Ishikawa (cell line): ENCODE measurements at regions not wholly inside any gene's neighbourhood (a gene's known extent, or its start where the extent isn't known, plus 50 kb on each side); places are given as distances from the start of the nearest gene placed in this dataset.

Source experiments
- CEBPB ChIP-seq: IDR thresholded peaks from 2 replicates; pipeline ENCODE4 v1.6.1; 2012
- CREB1 ChIP-seq: IDR thresholded peaks from 2 replicates; pipeline ENCODE4 v1.6.1; 2012; ENCODE audit warnings: low read depth
- EGR1 ChIP-seq: IDR thresholded peaks from 2 replicates; pipeline ENCODE4 v1.6.1; 2012
- EP300 ChIP-seq: IDR thresholded peaks from 2 replicates; pipeline ENCODE4 v1.6.1; 2012; ENCODE audit warnings: borderline replicate concordance
- FOXM1 ChIP-seq: IDR thresholded peaks from 2 replicates; pipeline ENCODE4 v1.6.1; 2012; ENCODE audit warnings: low read depth, borderline replicate concordance
- NFIC ChIP-seq: IDR thresholded peaks from 2 replicates; pipeline ENCODE4 v1.6.1; 2012
- RAD21 ChIP-seq: IDR thresholded peaks from 2 replicates; pipeline ENCODE4 v1.6.1; 2012; ENCODE audit warnings: low read depth
- TAF1 ChIP-seq: IDR thresholded peaks from 2 replicates; pipeline ENCODE4 v1.6.1; 2012; ENCODE audit warnings: low read depth, mild to moderate bottlenecking
- TCF12 ChIP-seq: IDR thresholded peaks from 2 replicates; pipeline ENCODE4 v1.6.1; 2012; ENCODE audit warnings: low read depth
- TEAD4 ChIP-seq: IDR thresholded peaks from 2 replicates; pipeline ENCODE4 v1.6.1; 2012
- YY1 ChIP-seq: IDR thresholded peaks from 2 replicates; pipeline ENCODE4 v1.6.1; 2012; ENCODE audit warnings: low read depth
- ZBTB7A ChIP-seq: IDR thresholded peaks from 2 replicates; pipeline ENCODE4 v1.6.1; 2012; ENCODE audit warnings: low read depth
- TF ChIP-seq, protein P1 (sequence below): IDR thresholded peaks from 2 replicates; pipeline ENCODE4 v1.6.1; 2012; ENCODE audit warnings: low read depth, mild to moderate bottlenecking
- TF ChIP-seq, protein P2 (sequence below): IDR thresholded peaks from 2 replicates; pipeline ENCODE4 v1.6.1; 2012
- TF ChIP-seq, protein P3 (sequence below): IDR thresholded peaks from 2 replicates; pipeline ENCODE4 v1.6.1; 2012

DNA sequence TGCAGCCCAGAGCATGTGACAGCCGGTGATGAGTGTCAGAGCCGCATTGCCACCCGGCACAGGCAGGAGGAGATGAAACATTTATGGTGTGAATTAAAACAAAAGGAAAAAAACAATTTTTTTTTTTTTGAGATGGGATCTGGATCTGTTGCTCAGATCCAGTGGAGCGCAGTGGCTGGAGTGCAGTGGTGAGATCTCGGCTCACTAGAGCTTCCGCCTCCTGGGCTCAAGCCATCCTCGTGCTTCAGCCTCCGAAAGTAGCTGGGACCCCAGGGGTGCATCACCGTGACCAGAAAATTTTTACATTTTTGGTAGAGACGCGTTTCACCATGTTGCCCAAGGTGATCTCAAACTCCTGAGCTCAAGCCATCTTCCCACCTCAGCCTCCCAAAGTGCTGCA, 182.1 kb upstream of the SALL3 start:
- TF ChIP-seq, protein P1, sequence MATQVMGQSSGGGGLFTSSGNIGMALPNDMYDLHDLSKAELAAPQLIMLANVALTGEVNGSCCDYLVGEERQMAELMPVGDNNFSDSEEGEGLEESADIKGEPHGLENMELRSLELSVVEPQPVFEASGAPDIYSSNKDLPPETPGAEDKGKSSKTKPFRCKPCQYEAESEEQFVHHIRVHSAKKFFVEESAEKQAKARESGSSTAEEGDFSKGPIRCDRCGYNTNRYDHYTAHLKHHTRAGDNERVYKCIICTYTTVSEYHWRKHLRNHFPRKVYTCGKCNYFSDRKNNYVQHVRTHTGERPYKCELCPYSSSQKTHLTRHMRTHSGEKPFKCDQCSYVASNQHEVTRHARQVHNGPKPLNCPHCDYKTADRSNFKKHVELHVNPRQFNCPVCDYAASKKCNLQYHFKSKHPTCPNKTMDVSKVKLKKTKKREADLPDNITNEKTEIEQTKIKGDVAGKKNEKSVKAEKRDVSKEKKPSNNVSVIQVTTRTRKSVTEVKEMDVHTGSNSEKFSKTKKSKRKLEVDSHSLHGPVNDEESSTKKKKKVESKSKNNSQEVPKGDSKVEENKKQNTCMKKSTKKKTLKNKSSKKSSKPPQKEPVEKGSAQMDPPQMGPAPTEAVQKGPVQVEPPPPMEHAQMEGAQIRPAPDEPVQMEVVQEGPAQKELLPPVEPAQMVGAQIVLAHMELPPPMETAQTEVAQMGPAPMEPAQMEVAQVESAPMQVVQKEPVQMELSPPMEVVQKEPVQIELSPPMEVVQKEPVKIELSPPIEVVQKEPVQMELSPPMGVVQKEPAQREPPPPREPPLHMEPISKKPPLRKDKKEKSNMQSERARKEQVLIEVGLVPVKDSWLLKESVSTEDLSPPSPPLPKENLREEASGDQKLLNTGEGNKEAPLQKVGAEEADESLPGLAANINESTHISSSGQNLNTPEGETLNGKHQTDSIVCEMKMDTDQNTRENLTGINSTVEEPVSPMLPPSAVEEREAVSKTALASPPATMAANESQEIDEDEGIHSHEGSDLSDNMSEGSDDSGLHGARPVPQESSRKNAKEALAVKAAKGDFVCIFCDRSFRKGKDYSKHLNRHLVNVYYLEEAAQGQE: no peak
- TF ChIP-seq FOXM1: no peak
- TF ChIP-seq EP300: no peak
- TF ChIP-seq TCF12: no peak
- no peak for TF ChIP-seq CREB1
- TF ChIP-seq ZBTB7A: no peak
- no peak for TF ChIP-seq YY1
- no peak for TF ChIP-seq CEBPB
- no peak for TF ChIP-seq NFIC
- TF ChIP-seq TAF1: no peak
- TF ChIP-seq, protein P2, sequence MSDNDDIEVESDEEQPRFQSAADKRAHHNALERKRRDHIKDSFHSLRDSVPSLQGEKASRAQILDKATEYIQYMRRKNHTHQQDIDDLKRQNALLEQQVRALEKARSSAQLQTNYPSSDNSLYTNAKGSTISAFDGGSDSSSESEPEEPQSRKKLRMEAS: no peak
- no peak for TF ChIP-seq RAD21
- TF ChIP-seq, protein P3, sequence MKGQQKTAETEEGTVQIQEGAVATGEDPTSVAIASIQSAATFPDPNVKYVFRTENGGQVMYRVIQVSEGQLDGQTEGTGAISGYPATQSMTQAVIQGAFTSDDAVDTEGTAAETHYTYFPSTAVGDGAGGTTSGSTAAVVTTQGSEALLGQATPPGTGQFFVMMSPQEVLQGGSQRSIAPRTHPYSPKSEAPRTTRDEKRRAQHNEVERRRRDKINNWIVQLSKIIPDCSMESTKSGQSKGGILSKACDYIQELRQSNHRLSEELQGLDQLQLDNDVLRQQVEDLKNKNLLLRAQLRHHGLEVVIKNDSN: no peak
- no peak for TF ChIP-seq TEAD4
- TF ChIP-seq EGR1: no peak

DNA sequence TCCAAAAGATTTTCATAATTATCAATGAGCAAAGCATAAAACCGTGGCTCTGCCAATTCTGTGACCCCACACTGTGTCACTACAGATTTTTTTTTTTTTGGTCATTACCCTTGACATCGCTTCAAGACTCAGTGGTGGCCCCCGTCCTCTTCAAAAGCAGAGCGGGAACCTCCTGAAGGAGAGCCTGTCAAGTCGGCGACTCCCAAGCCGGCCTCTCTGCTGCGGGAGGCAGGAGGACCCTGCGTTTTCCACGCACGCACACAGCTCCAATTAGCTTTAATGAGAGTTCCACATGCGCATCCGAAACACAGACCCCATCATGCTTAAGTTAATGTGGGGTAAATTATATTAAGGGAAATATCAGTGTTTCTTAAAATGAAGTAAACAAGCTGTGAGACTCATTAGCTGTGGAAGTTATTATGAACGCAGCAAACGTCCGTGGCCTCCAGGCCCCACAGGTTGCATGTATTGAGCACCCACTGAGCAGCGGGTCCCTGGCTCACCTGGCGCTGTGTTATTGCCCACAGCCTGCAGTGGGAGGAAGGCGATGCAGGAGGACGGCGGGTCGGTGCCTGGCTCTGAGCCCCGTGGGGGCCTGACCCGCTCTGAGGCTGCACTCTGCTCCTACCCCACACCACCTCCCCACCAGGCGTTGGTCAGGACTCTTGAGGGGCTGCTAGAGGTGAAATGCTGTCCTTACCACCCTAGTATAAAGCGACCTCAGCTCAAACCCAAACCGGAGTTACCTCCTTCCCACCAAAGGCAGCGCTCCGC, 181.0 kb upstream of the SALL3 start:
- TF ChIP-seq FOXM1: no peak
- TF ChIP-seq ZBTB7A: no peak
- TF ChIP-seq TCF12: no peak
- TF ChIP-seq, protein P3: no peak
- TF ChIP-seq, protein P2: no peak
- TF ChIP-seq, protein P1: no peak
- TF ChIP-seq CEBPB: no peak
- TF ChIP-seq EGR1: no peak

DNA sequence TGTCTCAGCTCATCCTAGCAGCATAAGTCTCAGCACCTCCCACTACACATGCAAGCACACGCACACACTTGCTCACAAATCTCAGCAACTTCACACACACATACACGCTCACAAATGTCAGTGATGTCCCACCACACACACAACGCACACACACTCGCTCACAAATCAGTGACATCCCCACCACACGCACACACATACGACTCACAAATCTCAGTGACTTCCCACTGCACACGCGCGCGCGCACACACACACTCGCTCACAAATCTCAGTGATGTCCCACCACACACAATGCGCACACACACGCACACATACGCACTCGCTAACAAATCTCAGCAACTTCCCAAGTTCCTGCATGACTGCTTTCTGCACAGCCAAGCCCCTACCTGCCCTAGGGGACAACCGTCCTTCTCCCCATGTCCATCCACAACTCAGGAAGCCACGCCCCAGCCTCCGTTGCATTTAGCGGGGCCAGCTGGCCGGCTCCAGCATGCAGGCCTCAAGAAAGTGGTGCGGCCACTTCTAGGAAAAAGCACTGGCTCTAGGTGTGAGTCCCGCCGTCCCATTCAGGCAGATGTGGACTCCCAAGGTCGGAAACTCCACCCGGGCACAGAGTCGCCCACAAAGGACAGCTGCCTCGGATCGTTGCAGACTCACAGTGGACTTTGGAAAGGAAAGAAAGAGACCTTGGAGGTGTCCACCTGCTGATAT, 180.1 kb upstream of the SALL3 start:
- no peak for TF ChIP-seq EGR1
- TF ChIP-seq TCF12: no peak
- TF ChIP-seq, protein P1: no peak
- TF ChIP-seq RAD21: no peak
- no peak for TF ChIP-seq FOXM1
- TF ChIP-seq, protein P2: no peak
- TF ChIP-seq EP300: no peak
- TF ChIP-seq NFIC: no peak
- TF ChIP-seq CREB1: no peak
- TF ChIP-seq TAF1: no peak
- TF ChIP-seq CEBPB: no peak
- TF ChIP-seq TEAD4: no peak
- no peak for TF ChIP-seq YY1
- TF ChIP-seq ZBTB7A: no peak
- TF ChIP-seq, protein P3: no peak

DNA sequence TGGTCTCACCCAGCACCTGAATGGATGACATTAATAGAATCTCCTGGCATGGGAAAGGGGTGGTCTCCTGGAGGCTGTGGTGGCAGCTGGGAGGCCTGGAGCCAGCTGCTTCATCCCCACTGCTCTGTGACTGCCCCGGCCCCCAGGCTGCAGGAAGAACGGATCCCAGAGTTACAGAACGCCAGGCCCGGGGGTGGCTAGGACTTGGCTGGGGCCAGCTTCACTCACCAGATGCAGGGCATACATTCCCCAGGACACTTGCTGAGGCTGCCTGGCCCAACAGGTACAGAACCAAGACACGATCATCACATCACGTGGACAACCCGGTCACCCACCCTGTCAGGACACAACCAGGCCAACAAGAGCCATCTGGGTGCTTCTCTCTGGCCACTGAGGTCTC, 178.6 kb upstream of the SALL3 start:
- no peak for TF ChIP-seq CEBPB
- TF ChIP-seq ZBTB7A: no peak
